ENCODE measurements at regions not wholly inside any gene's neighbourhood (a gene's known extent, or its start where the extent isn't known, plus 50 kb on each side); places are given as distances from the start of the nearest gene placed in this dataset.

DNA sequence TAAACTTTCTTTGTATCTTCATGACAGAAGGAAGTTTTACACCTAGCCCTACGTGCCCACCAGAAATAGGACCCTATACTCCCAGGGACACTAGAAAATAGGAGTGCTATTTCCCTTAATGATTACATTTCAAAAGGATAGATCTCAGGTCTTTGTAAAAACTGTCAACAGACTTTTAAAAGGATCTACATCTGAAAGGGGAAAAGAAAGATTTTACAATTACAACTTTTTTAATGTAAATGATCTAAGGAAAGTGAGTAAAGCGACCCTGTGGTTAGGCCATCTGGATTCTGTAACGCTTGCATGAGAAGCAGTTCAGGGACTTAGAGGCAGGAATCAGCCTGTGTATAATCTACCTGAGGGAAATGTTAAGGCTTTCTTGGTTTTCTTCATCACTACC lies 431.8 kb upstream of the MC4R start:
- DNase-seq, result no peak

DNA sequence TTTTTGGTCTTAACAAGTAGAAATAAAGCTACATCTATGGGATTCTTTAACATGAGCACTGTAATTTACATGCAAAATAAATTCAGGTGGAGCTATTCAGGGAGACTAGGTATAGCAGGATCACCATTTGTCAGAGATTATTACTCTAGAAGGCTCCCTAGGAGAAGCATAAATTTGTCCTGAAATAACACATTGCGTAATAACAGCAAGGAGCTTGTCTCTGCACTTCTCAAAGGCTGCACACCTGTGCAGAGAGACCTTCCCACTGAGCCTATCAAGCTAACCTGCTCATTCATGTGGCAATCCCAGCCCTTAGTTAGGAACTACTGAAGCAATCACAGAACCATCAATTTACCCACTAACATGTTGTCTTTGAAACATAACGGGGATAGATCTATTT lies 437.4 kb upstream of the MC4R start:
- no peak for DNase-seq

DNA sequence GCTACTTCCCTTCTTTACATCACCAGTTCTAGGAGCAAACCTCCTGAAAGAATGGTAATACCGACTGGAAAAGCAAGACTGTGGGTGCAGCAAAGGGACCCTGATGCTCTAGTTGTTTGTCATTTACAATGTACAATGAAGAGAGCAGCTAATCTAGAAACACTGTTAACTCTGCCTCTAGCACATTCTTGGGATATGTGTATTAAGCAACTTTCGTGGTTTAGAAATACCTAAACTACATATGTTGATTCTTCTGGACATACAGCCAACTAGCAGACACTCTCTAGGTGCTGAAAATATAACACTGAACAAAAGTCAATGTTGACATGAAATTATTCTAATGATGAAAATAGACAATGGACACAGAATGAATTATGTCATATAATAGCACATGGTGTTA lies 440.3 kb upstream of the MC4R start:
- DNase-seq, result no peak

DNA sequence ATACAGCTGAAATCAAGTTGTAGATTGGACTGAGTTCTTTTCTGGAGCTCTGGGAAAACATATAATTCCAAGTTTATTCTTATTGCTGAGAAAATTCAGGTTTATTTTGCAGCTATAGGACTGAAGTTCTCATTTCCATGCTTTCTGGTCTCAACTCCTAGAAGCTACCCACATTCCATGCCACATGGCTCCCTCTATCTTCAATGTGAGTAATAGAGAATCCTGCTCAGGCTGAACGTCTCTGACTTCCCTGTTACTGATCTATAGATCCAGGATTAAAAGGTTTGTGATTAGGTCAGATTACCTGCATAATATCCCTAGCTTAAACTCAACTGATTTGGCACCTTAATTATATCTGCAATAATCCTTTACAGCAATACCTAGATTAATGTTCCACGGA lies 453.8 kb upstream of the MC4R start:
- no peak for DNase-seq

DNA sequence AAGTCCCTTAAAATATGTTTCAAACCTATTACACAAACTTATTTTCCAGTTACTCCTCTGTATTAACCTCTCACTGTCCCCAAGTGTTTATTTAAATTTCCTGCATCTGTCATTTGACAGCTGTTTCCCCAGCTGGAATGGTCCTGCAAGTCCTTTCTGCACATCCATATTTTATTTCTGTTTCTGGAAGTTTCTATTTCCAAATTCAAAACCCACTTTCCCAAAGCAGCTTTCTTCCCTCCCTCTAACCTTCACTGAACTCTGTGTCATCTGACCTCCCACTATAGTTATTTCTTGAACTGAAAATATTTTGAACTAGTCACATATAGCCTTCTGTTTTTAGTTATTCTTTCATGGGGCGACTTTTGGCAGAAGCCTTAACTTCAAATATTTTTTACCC lies 459.4 kb upstream of the MC4R start:
- DNase-seq, result no peak

DNA sequence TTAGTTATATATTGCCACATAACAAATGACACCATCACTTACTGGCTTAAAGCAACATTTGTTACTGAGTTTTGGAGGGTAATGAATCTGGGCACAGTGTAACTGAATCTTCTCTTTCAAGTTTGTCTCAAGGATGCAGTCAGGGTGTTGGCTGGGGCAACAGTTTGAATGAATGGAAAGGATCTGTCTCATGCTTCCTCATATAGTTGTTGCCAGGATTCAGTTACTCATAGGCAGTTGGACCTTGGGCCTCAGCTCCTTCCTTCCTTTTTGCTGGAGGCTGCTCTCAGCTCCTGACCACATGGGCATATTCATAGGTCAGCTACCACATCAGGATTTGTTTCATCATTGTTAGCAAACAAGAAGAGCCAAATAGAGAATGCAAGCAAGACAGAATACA lies 466.1 kb upstream of the MC4R start:
- no peak for DNase-seq

DNA sequence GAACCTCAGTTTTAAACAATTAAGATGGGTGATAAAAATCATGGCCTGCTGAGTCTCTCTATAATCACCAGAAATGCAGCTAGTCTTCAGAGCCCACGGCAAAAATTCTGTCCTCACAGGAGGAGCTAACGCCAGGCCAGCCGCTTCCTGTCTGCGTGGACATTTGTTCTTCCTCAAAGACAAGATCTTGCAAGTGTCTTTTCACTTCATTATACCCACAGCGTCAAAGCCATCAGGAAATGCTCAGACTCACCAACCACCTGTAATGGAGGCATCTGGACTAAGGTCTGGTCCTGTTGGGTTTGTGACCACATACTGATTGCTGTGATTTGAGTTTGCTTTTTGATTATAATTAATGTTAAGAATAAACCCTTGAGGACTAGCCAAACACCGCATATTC lies 473.8 kb upstream of the MC4R start:
- no peak for DNase-seq

DNA sequence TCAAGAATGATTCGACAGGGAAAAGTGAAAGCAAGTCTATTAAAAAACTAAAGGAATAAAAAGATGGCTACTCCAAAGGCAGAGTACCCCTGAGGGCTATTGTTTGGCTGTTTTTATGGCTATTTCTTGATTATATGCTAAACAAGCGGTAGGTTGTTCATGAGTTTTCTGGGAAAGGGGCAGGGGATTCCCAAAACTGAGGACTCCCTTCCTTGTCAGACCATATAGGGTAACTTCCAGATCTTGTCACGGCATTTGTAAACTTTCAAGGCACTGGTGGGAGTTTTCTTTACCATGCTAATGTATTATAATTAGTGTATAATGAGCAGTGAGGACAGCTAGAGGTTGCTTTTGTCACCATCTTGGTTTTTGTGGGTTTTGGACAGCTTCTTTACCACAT lies 474.9 kb upstream of the MC4R start:
- no peak for DNase-seq

DNA sequence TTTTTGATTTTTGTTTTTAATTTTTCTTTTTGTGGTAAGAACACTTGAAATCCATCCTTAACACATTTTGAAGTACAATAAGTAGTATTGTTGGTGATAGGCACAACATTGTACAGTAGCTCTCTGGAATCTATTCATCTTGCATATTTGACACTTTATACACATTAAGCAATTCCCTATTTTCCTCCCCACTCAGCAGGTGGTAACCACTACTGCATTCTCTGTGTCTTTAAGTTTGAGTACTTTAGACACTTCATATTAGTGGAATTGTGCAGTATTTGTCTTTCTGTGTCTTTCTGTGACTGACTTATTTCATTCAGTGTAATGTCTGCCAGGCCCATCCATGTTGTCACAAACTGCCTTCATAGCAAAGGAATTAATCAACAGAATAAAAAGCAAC lies 471.7 kb upstream of the CDH20 start:
- DNase-seq, result no peak

DNA sequence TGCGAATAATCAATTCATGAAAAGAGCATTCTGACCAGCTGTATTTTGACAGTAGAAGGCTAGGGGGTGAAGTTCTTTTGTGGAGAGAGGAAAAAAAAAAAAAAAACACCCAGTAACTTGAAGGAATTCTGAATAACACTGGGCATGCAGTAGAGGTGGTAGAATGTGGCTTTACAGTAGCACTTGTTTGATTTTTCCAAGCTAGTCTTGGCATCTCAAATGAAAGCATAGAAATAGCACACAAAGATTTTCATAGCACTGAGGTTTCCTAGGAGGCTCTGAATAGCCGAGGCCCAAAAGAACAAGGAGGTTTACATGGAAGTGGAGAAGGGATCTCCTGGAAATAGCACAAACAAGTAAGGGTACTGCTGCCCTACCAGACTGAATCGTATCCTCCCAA lies 470.2 kb upstream of the CDH20 start:
- DNase-seq, result no peak

DNA sequence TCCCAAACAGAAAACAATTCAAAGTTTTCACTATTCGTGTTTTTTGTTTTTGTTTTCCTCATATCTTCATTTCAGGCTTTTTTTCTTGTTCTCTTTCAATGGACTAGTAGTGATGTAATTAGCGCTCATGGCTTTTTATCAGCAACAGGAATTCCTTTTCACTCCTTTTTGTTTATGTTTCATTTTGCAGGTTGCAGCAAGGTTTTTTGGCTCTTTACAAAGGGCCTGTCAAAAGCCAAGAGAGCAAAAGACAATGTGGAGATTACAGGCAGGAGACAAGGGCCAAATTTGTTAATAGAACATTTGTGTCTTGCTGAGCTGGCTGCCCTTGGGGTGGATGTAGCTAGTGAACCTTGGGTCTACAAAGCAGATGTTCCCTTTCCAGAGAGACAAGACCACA lies 467.4 kb upstream of the CDH20 start:
- no peak for DNase-seq

DNA sequence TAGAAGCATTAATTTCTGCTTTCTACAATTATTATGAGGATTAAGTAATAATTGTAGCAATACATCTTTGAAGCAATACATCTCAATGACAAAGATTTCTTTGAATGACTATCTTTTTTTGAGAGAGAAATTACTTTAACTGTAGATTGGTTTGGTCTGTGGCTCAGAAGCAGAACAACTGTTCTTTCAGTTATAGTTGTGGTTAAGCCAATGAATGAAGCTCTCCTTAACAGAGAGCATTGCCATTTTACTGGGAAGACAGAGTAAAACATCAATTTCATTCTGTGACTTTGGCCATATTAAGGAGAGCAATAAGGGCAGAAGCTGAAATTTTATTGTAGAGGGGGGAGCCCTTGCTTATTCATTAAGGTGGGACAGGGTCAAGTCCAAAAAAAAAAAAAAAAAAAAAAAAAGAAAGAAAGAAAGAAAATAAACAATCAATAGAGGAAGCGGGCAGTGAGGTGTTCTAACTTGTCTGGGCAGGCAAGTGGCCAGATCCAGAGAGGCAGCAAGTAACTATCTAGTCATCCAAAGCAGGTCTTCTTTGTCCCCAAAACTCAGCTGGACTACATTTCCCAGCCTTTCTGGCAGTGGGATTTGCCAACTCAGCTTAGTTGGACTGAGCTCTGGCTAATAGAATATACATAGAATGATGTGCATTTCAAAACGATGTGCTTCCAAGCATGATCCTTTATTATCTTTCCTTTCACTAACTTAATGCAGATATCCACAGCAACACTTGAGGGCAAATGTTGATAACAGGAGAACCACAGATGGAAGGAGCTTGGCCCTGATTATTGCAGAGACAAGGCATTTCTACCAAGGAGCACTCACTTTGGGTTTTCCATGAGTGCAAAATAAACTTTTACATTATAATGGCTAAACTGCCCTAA lies 462.7 kb upstream of the CDH20 start:
- DNase-seq, result no peak

DNA sequence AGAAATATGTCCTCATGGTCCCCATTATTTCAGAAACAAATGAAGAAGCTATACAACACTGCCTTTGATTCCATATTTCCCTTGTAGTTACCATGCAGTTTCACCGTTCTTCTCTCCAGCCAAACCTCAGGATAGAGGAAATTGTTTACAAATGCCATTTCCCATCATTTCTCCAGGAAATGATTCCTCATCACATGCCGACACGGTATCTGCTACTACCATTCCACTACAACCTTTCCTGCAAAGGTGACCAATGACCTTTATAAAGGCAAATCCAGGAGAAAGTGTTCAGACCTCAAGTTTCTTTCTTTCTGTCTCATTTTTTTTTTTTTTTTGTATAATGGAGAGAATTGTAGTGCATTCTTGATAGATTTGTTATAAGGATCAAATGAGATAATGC lies 460.8 kb upstream of the CDH20 start:
- no peak for DNase-seq

DNA sequence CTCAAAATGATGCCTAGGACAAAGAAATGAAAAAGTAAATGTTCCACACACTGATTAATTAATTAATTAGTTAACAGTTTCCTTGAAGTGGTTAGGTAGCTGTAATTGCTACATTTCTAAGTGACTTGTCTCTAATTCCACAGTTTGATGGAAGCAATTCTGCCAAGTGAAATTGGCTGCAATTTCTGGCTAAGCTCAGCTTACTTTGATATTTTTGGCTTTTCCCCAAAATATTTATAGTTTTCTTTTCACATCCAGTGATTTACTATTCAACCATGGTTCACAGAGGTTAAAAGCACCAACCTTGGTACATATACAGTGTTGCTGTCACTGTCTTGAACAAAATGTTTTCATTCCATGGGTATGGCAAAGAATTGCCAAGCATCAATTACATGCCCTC lies 459.5 kb upstream of the CDH20 start:
- DNase-seq, result no peak

DNA sequence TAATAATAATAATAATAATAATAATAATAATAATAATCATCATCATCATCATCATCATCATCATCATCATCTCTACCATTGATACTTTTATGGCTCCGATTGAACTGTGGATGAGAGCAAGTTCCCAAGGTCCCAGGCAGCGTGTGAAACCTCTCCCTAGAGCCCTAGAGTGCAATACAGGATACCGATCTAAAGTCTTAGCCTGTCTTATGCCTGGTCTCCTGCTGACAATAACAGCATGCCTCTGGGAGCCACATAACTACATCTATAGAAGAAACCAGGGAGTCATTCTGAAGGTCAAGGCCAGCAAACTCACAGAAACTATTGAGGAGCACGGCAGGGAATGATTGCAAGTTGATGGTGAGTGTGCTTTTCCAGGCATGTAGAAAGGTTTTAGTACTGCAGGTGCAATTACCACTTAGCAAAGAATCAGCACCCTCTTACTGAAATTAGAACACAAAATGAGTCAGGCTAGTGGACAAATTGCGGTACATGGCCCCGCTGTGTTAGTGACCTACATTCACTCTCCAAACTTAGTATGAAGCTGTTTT lies 457.2 kb upstream of the CDH20 start:
- DNase-seq, result no peak

DNA sequence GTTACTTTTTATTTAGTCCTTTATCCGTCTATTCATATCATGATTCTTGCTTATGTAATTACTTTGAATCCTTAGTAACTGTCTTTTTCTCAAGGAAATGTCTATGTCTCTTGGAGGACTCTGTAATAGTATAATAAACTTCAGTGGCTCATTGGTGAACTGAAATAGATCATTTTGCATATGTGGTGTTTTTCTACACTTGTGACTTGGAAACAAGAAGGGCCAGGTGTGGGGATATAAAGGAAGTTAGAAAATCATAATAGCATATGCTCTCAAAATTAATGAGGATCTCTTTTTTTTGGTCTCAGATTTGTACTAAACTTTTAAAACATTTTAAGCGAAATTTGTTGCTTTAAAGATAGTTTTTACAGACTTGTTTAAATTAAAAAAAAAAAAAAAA lies 453.0 kb upstream of the CDH20 start:
- no peak for DNase-seq

DNA sequence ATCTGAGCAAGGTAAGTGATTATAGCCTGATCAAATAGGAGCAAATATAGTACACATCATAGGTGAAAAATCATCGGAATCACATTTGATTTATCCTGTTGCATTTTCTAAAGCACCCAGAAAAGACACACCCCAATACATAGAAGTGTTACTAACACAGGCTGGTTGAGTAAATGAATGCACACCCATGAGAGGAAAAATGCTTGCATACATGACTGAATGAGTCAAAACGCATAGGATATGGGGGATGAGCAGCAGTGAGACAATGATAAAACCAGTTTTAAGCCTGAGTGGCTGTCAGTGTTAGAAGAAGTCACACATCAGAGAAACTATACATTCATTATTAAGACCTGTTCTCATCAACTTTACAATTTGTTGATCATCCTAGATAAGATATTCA lies 449.6 kb upstream of the CDH20 start:
- no peak for DNase-seq

DNA sequence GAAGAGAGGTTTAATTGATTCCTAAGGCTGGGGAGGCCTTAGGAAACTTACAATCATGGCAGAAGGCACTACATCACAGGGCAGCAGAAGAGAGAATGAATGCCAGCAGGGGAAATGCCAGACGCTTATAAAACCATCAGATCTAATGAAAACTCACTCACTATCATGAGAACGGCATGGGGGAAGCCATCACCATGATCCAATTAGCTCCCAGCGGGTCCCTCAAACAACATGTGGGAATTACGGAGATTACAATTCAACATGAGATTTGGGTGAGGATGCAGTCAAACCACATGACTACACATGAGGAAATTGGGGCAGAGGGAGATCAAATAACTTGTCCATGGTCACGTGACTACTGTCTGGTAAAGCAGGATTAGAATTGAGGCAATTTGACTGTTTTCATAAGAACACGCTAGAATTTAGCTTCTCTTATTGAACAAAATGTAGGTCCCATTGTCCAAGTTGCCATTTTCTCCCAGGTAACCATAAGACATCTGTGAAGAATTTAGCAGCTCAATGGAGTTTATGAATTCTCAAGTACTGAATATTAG lies 445.1 kb upstream of the CDH20 start:
- DNase-seq, result no peak

DNA sequence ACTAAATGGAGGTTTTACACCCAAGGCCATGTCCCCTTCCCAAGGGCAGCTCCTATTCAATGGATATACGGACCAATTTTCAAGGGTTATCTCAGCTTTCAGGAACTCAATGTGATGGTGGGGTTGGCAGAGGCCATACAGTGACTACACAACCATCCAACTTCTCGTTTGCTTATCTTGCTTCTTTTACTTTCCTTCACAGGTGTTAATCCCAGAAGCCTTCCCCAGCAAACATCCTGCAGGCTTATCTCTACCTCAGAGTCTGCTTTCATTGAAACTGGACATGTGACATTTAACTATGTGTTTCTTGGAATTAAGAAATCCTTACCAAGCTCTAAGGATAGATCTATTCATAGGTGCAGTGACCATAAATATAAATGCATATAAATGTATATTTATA lies 443.8 kb upstream of the CDH20 start:
- DNase-seq, result no peak

DNA sequence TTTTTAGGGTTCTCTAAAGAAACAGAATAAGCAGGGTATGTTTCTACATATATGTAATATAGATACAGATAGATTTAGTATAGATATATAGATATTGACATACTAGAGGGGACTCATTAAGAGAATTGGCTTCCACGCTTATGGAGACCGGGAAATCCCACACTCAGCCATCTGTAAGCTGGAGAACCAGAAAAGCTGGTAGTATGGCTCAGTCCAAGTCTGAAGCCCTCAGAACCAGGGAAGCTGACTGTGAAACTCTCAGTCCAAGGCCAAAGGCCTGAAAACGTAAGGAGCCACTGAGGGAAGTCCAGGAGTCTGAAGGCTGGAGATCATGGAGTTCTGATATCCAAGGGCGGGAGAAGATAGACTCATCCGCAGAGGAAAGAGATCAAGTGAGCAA lies 441.3 kb upstream of the CDH20 start:
- DNase-seq, result no peak

DNA sequence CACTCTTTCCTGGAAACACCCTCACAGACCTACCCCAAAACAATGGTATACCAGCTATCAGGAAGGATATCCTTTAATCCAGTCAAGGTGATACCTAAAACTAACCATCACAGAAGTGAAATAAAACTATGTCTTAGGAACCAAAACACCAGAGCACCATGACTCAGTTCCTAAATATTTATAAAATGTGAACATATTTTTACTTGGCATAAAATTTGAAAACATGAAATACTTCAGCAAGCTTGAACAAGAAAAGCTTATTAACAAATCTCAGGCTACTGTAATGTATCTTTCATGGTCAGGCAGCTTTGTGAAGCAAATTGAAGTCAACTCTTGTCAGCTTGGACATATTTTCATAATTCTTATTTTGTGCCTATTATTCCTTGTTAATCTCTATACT lies 440.8 kb upstream of the CDH20 start:
- DNase-seq, result no peak

DNA sequence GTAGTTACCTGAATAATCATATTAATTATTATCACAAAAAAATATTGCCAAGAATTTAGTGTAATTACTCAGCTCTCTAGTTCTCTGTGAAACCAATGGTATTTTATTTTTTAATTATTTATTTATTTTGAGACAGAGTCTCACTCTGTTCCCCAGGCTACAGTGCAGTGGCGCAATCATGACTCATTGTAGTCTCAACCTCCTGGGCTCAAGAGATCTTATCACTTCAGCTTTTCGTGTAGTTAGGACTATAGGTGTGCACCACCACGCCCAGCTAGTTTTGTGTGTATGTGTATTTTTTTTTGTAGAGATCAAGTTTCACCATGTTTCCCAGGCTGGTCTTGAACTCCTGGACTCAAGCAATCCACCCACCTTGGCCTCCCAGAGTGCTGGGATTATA lies 440.4 kb upstream of the CDH20 start:
- DNase-seq, result no peak

DNA sequence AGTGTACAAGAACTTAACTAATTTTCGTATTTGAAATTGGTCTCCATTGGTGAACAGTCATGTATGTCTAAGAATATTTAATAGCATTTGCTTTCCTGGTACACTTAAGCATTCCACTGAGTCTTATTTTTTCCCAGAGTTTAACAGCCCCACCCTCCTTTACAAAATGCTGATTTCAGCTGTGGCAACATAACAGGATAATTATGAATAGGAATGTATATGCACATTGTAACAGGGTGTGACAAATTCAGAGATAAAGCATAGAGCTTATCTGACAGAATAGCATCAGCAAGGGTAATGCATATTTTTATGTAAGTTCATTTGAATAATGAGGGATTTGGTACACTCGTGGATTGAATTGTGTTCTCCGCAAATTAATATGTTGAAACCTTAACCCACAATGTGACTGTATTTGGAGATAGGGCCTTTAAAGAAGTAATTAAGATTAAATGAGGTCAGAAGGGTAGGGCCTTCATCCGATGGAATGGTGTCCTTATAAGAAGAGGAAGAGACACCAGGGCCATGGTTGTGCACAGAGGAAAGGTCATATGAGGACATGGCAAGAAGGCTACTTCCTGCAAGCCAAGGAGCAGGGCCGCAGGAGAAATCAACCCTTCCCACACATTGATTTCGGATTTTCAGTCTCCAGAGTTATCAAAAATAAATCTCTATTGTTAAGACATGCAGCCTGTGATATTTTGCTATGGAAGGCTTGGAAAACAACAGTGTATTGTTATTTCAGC lies 439.7 kb upstream of the CDH20 start:
- DNase-seq, result no peak
